Uterus (tissue), 3 donors: ENCODE measurements at regions not wholly inside any gene's neighbourhood (a gene's known extent, or its start where the extent isn't known, plus 50 kb on each side); places are given as distances from the start of the nearest gene placed in this dataset.
"Not testable (repeated sequence)": the region's sequence is repeated elsewhere in the genome, so short reads cannot be mapped to it uniquely, and the experiment has no call there.

ENCODE experiments used
- DNase-seq, 2 donors: peaks; one replicate each; pipeline ENCODE4 v3.0.0-alpha.2; 2019 to 2020
- H3K27ac ChIP-seq, 2 donors: fragments of 200-600 bp; sonication (generic); 1 replicate in 1 of 2; 2 replicates in 1 of 2; pipeline ENCODE4 v1.5.1; 2016 to 2018
- H3K27me3 ChIP-seq, 2 donors: fragments of 200-600 bp; sonication (generic); one replicate each; pipeline ENCODE4 v1.5.1; 2018 to 2019; ENCODE audit warnings: control low read depth in 1 of 2
- H3K36me3 ChIP-seq, 2 donors: fragments of 200-600 bp; sonication (generic); one replicate each; pipeline ENCODE4 v1.5.1; 2019; ENCODE audit warnings: control low read depth in 1 of 2
- H3K4me1 ChIP-seq, 2 donors: fragments of 200-600 bp; sonication (generic); one replicate each; pipeline ENCODE4 v1.5.1; 2018 to 2019; ENCODE audit warnings: control low read depth in 1 of 2
- H3K4me3 ChIP-seq, 2 donors: fragments of 200-600 bp; sonication (generic); 1 replicate in 1 of 2; 2 replicates in 1 of 2; pipeline ENCODE4 v1.5.1; 2018 to 2019; ENCODE audit warnings: mild to moderate bottlenecking in 1 of 2
- H3K9me3 ChIP-seq, 2 donors: fragments of 200-600 bp; sonication (generic); one replicate each; pipeline ENCODE4 v1.5.1; 2019; ENCODE audit warnings: control low read depth in 1 of 2
- CTCF ChIP-seq, 4 experiments: fragments of 200-600 bp in 2 of 4; fragments of 450-650 bp in 2 of 4; sonication (generic) in 2 of 4; IDR thresholded peaks; one replicate each; pipeline ENCODE4 v1.5.1; 2016 to 2019; ENCODE audit warnings: antibody characterized with exemption in 4 of 4, mild to moderate bottlenecking in 2 of 4, moderate library complexity in 1 of 4
- POLR2A ChIP-seq, 2 donors: fragments of 450-650 bp; IDR thresholded peaks; one replicate each; pipeline ENCODE4 v1.6.1; 2016; ENCODE audit warnings: antibody characterized with exemption in 2 of 2, mild to moderate bottlenecking in 1 of 2, moderate library complexity in 1 of 2
- intact Hi-C: fragments of 100-400 bp; cut with DNase I; formaldehyde crosslinking; loops from one replicate; pipeline ENCODE4 v1.15.1; 2023; ENCODE audit warnings: low total_unique reads
- donor health status: DM: yes; HTN: yes; CAD: no.

GRCh38 chr10:37015498-37015897 is 109.9 kb upstream of the ANKRD30A start:
- H3K36me3 ChIP-seq, result no peaks in the 10 kb centered on the region

GRCh38 chr10:37010741-37011140 is 114.7 kb upstream of the ANKRD30A start:
- H3K9me3 ChIP-seq, result no peaks in the 10 kb centered on the region
- no peak overlapping the region for H3K27ac ChIP-seq
- no peaks in the 10 kb centered on the region for H3K36me3 ChIP-seq
- TF ChIP-seq CTCF (IDR thresholded peaks at IDR 0.05) (no peak), POLR2A (IDR thresholded peaks at IDR 0.05) (no peak)
- H3K27me3 ChIP-seq, result no peaks in the 10 kb centered on the region
- no peak for DNase-seq
- intact Hi-C loops, result no loop called here
- H3K4me3 ChIP-seq, result no peak overlapping the region
- no peaks in the 10 kb centered on the region for H3K4me1 ChIP-seq

More at GRCh38 chr10:37015498-37015897, 109.9 kb upstream of the ANKRD30A start:
- Histone ChIP-seq H3K9me3 (no peaks in the 10 kb centered on the region), H3K27ac (peak overlapping the region; percentile 67 to 79), H3K27me3 (no peaks in the 10 kb centered on the region), H3K4me3 (no peak overlapping the region), H3K4me1 (no peaks in the 10 kb centered on the region)
- DNase-seq, result no peak
- TF ChIP-seq CTCF (IDR thresholded peaks at IDR 0.05) (no peak), POLR2A (IDR thresholded peaks at IDR 0.05) (no peak)
- intact Hi-C loops, result no loop called here

GRCh38 chr10:37008276-37008675 is 117.1 kb upstream of the ANKRD30A start:
- not testable (repeated sequence) for H3K36me3 ChIP-seq, H3K27ac ChIP-seq

GRCh38 chr10:37003126-37003525 is 122.3 kb upstream of the ANKRD30A start:
- intact Hi-C loops, result no loop called here
- no peak for DNase-seq
- TF ChIP-seq POLR2A (IDR thresholded peaks at IDR 0.05), result no peak
- no peak for TF ChIP-seq CTCF (IDR thresholded peaks at IDR 0.05)

More at GRCh38 chr10:37008276-37008675, 117.1 kb upstream of the ANKRD30A start:
- intact Hi-C loops, H3K4me1 ChIP-seq, DNase-seq, H3K27me3 ChIP-seq, H3K9me3 ChIP-seq, H3K4me3 ChIP-seq: not testable (repeated sequence)

GRCh38 chr10:36995806-36996205 is 129.6 kb upstream of the ANKRD30A start:
- intact Hi-C loops, DNase-seq, H3K9me3 ChIP-seq, H3K27me3 ChIP-seq, H3K36me3 ChIP-seq, H3K4me3 ChIP-seq, H3K4me1 ChIP-seq, H3K27ac ChIP-seq: not testable (repeated sequence)

More at GRCh38 chr10:37003126-37003525, 122.3 kb upstream of the ANKRD30A start:
- Histone ChIP-seq H3K4me3 (no peak overlapping the region), H3K4me1 (no peaks in the 10 kb centered on the region), H3K9me3 (no peaks in the 10 kb centered on the region), H3K36me3 (no peaks in the 10 kb centered on the region), H3K27me3 (no peaks in the 10 kb centered on the region), H3K27ac (no peak overlapping the region)

GRCh38 chr10:36994886-36995285 is 130.5 kb upstream of the ANKRD30A start:
- intact Hi-C loops, result no loop called here
- no peak overlapping the region for H3K4me3 ChIP-seq
- no peak overlapping the region for H3K27ac ChIP-seq
- H3K36me3 ChIP-seq, result no peaks in the 10 kb centered on the region
- TF ChIP-seq POLR2A (IDR thresholded peaks at IDR 0.05), result no peak
- TF ChIP-seq CTCF (IDR thresholded peaks at IDR 0.05), result no peak
- no peaks in the 10 kb centered on the region for H3K4me1 ChIP-seq
- H3K9me3 ChIP-seq, result no peaks in the 10 kb centered on the region
- DNase-seq, result no peak
- no peaks in the 10 kb centered on the region for H3K27me3 ChIP-seq
